GM19397 (cell line): ENCODE measurements at regions not wholly inside any gene's neighbourhood (a gene's known extent, or its start where the extent isn't known, plus 50 kb on each side); places are given as distances from the start of the nearest gene placed in this dataset.

ENCODE experiments used
- ATAC-seq: cut with Tn5 transposase; IDR thresholded peaks from one replicate; pipeline ENCODE4 v1.9.1; 2021; ENCODE audit warnings: mild to moderate bottlenecking, moderate library complexity; ENCODE audit not compliant: unreplicated experiment

- ATAC-seq, result no peak
Measured at GRCh38 chr17:69605571-69605970, 191.1 kb downstream of the MAP2K6 start.

- ATAC-seq, result no peak
Measured at GRCh38 chr17:69606142-69606800, 191.8 kb downstream of the MAP2K6 start.

GRCh38 chr17:69607162-69607834 is 192.8 kb downstream of the MAP2K6 start:
- ATAC-seq, result peak; percentile 83

GRCh38 chr17:69608141-69608540 is 193.6 kb downstream of the MAP2K6 start:
- ATAC-seq, result no peak

GRCh38 chr17:69608808-69609472 is 194.4 kb downstream of the MAP2K6 start:
- no peak for ATAC-seq

- ATAC-seq, result no peak
Measured at GRCh38 chr17:69609473-69610305, 195.2 kb downstream of the MAP2K6 start.

GRCh38 chr17:69620363-69620762 is 205.9 kb downstream of the MAP2K6 start:
- no peak for ATAC-seq

GRCh38 chr17:69625474-69625873 is 211.0 kb downstream of the MAP2K6 start:
- ATAC-seq, result no peak

GRCh38 chr17:69630056-69630635 is 215.6 kb downstream of the MAP2K6 start:
- ATAC-seq, result no peak

- no peak for ATAC-seq
Measured at GRCh38 chr17:69634844-69635243, 220.3 kb downstream of the MAP2K6 start.

- no peak for ATAC-seq
Measured at GRCh38 chr17:69637446-69638156, 223.1 kb downstream of the MAP2K6 start.

GRCh38 chr17:69639096-69639495 is 224.6 kb downstream of the MAP2K6 start:
- ATAC-seq, result no peak

- no peak for ATAC-seq
Measured at GRCh38 chr17:69640073-69640472, 225.6 kb downstream of the MAP2K6 start.

GRCh38 chr17:69643686-69644085 is 229.2 kb downstream of the MAP2K6 start:
- no peak for ATAC-seq

GRCh38 chr17:69646729-69647128 is 232.2 kb downstream of the MAP2K6 start:
- ATAC-seq, result no peak

GRCh38 chr17:69650881-69651280 is 236.4 kb downstream of the MAP2K6 start:
- no peak for ATAC-seq

- no peak for ATAC-seq
Measured at GRCh38 chr17:69651921-69652320, 237.4 kb downstream of the MAP2K6 start.

- ATAC-seq, result no peak
Measured at GRCh38 chr17:69654981-69655855, 240.7 kb downstream of the MAP2K6 start.

- ATAC-seq, result no peak
Measured at GRCh38 chr17:69655902-69656301, 241.4 kb downstream of the MAP2K6 start.
